WTC11 (cell line): ENCODE measurements at regions not wholly inside any gene's neighbourhood (a gene's known extent, or its start where the extent isn't known, plus 50 kb on each side); places are given as distances from the start of the nearest gene placed in this dataset.

Source experiments
- ATAC-seq: fragments of 200-7000 bp; cut with Tn5 transposase; 2 replicates; pipeline ENCODE4 v1.10.0; 2021; ENCODE audit warnings: mild to moderate bottlenecking, moderate library complexity
- CTCF ChIA-PET: fragments of 300-600 bp; sonication (Branson Sonifier 250); formaldehyde crosslinking; loops from one replicate; lab custom pipeline; 2021; ENCODE audit warnings: antibody characterized with exemption; lab: Charles Lee
- POLR2A ChIA-PET: fragments of 350-600 bp; sonication (Branson Sonifier 250); formaldehyde crosslinking; loops from one replicate; lab custom pipeline; 2021; ENCODE audit warnings: antibody characterized with exemption; lab: Charles Lee
- DNase-seq: peaks from one replicate; pipeline ENCODE4 v3.0.0; 2021; ENCODE audit warnings: low spot score
- H3K27ac Mint-ChIP-seq: 2 replicates; pipeline ENCODE4 v1.8.0; 2021; ENCODE audit warnings: mixed read lengths
- H3K27me3 Mint-ChIP-seq: 2 replicates; pipeline ENCODE4 v1.8.0; 2021; ENCODE audit warnings: low read depth, mild to moderate bottlenecking, moderate library complexity, mixed read lengths
- H3K36me3 Mint-ChIP-seq: 2 replicates; pipeline ENCODE4 v1.8.0; 2021; ENCODE audit warnings: mixed read lengths
- H3K4me1 Mint-ChIP-seq: 2 replicates; pipeline ENCODE4 v1.8.0; 2022; ENCODE audit warnings: mixed read lengths
- H3K4me3 Mint-ChIP-seq: 2 replicates; pipeline ENCODE4 v1.8.0; 2021; ENCODE audit warnings: mild to moderate bottlenecking, moderate library complexity, mixed read lengths
- H3K9me3 Mint-ChIP-seq: 2 replicates; pipeline ENCODE4 v1.8.0; 2021; ENCODE audit warnings: mixed read lengths
- ATF1 ChIP-seq: sonication (generic); formaldehyde crosslinking; IDR thresholded peaks from 2 replicates; pipeline ENCODE4 v1.8.1; 2023; ENCODE audit warnings: mild to moderate bottlenecking, moderate library complexity, missing genetic modification reagents
- E2F1 ChIP-seq: sonication (generic); formaldehyde crosslinking; IDR thresholded peaks from 2 replicates; pipeline ENCODE4 v1.8.0; 2022; ENCODE audit warnings: mild to moderate bottlenecking, missing genetic modification reagents
- ETV6 ChIP-seq: sonication (generic); formaldehyde crosslinking; IDR thresholded peaks from 2 replicates; pipeline ENCODE4 v1.8.1; 2022; ENCODE audit warnings: mild to moderate bottlenecking, missing genetic modification reagents
- GABPB1 ChIP-seq: sonication (generic); formaldehyde crosslinking; IDR thresholded peaks from 2 replicates; pipeline ENCODE4 v1.8.1; 2023; ENCODE audit warnings: mild to moderate bottlenecking, missing genetic modification reagents
- HMGXB4 ChIP-seq: sonication (generic); formaldehyde crosslinking; IDR thresholded peaks from 2 replicates; pipeline ENCODE4 v1.8.1; 2023; ENCODE audit warnings: mild to moderate bottlenecking, moderate library complexity, missing genetic modification reagents
- JUN ChIP-seq: sonication (generic); formaldehyde crosslinking; IDR thresholded peaks from 2 replicates; pipeline ENCODE4 v1.8.0; 2023; ENCODE audit warnings: mild to moderate bottlenecking, missing genetic modification reagents
- MXD4 ChIP-seq: fragments of 250-450 bp; sonication (Bioruptor Pico); IDR thresholded peaks from 2 replicates; pipeline ENCODE4 v1.8.0; 2021; ENCODE audit warnings: mild to moderate bottlenecking, moderate library complexity, borderline replicate concordance
- NR3C1 ChIP-seq: sonication (generic); formaldehyde crosslinking; conservative IDR thresholded peaks from 2 replicates; pipeline ENCODE4 v1.8.1; 2023; ENCODE audit warnings: low read depth, mild to moderate bottlenecking, missing genetic modification reagents
- PREB ChIP-seq: sonication (generic); formaldehyde crosslinking; IDR thresholded peaks from 2 replicates; pipeline ENCODE4 v1.8.1; 2022; ENCODE audit warnings: mild to moderate bottlenecking, missing genetic modification reagents, moderate library complexity, borderline replicate concordance
- SMAD4 ChIP-seq: sonication (generic); formaldehyde crosslinking; IDR thresholded peaks from 2 replicates; pipeline ENCODE4 v1.8.0; 2022; ENCODE audit warnings: mild to moderate bottlenecking, missing genetic modification reagents
- TEAD4 ChIP-seq: sonication (generic); formaldehyde crosslinking; IDR thresholded peaks from 2 replicates; pipeline ENCODE4 v1.8.0; 2022; ENCODE audit warnings: mild to moderate bottlenecking, missing genetic modification reagents
- USF1 ChIP-seq: sonication (generic); formaldehyde crosslinking; IDR thresholded peaks from 2 replicates; pipeline ENCODE4 v1.8.0; 2022; ENCODE audit warnings: mild to moderate bottlenecking, missing genetic modification reagents
- ZNF121 ChIP-seq: sonication (generic); formaldehyde crosslinking; IDR thresholded peaks from 2 replicates; pipeline ENCODE4 v1.8.0; 2023; ENCODE audit warnings: missing genetic modification reagents
- ZNF138 ChIP-seq: sonication (generic); formaldehyde crosslinking; conservative IDR thresholded peaks from 2 replicates; pipeline ENCODE4 v1.8.1; 2022; ENCODE audit warnings: mild to moderate bottlenecking, moderate library complexity, missing genetic modification reagents
- ZNF423 ChIP-seq: fragments of 250-450 bp; sonication (Bioruptor Pico); IDR thresholded peaks from 2 replicates; pipeline ENCODE4 v2.1.2; 2022; ENCODE audit warnings: mild to moderate bottlenecking, moderate library complexity
- ZNF425 ChIP-seq: fragments of 250-450 bp; sonication (Bioruptor Pico); conservative IDR thresholded peaks from 2 replicates; pipeline ENCODE4 v1.9.0; 2021; ENCODE audit warnings: mild to moderate bottlenecking

- ChIA-PET CTCF (interaction anchor here (0.7 to 1.9 kb wide), 5 partner anchors 31 to 125 kb away, joined by 3 to 9 read pairs (median 3); no protein-coding TSS in a partner anchor), POLR2A (no interaction called here)
- Mint-ChIP-seq H3K9me3 (peaks cover 5% of the 10 kb centered on the region), H3K4me3 (no peak overlapping the region)
- DNase-seq = no peak
- TF ChIP-seq MXD4 (no peak), ZNF138 (no peak), NR3C1 (CRISPR knock-in tag) (no peak), GABPB1 (CRISPR knock-in tag) (no peak), ZNF425 (CRISPR knock-in tag) (no peak), ATF1 (CRISPR knock-in tag) (no peak), ZNF121 (no peak), HMGXB4 (CRISPR knock-in tag) (no peak), PREB (CRISPR knock-in tag) (no peak), TEAD4 (CRISPR knock-in tag) (no peak)
- TF ChIP-seq, all 79 proteins: peak for 0
- Mint-ChIP-seq H3K27ac (no peak overlapping the region), H3K36me3 (no peaks in the 10 kb centered on the region; the same call in 1 of the 2 replicates), H3K27me3 (no peaks in the 10 kb centered on the region), H3K4me1 (peaks cover 35% of the 10 kb centered on the region)
- no peak for ATAC-seq
Measured at GRCh38 chr15:101122266-101122665, 129.6 kb downstream of the CHSY1 start.

GRCh38 chr15:101121511-101122090, 130.2 kb downstream of the CHSY1 start:
- POLR2A ChIA-PET = interaction anchor here (0.5 kb wide), 1 partner anchor 131 kb away, joined by 3 read pairs; the partner anchor contains the start of gene CHSY1

GRCh38 chr15:101120987-101121386, 130.9 kb downstream of the CHSY1 start:
- no peak overlapping the region for H3K27ac Mint-ChIP-seq
- peaks cover 5% of the 10 kb centered on the region for H3K9me3 Mint-ChIP-seq
- peaks cover 27% of the 10 kb centered on the region for H3K4me1 Mint-ChIP-seq
- no peaks in the 10 kb centered on the region for H3K36me3 Mint-ChIP-seq
- H3K4me3 Mint-ChIP-seq = no peak overlapping the region
- no peak for DNase-seq
- CTCF ChIA-PET = interaction anchor here (1.1 to 2.1 kb wide), 6 partner anchors 13 to 137 kb away, joined by 3 to 9 read pairs (median 4); no protein-coding TSS in a partner anchor
- ATAC-seq = no peak
- no peak for TF ChIP-seq USF1 (CRISPR knock-in tag)
- no peak for TF ChIP-seq SMAD4
- no peak for TF ChIP-seq ETV6 (CRISPR knock-in tag)
- TF ChIP-seq E2F1 (CRISPR knock-in tag) = no peak
- POLR2A ChIA-PET = interaction anchor here (0.5 kb wide), 1 partner anchor 131 kb away, joined by 3 read pairs; the partner anchor contains the start of gene CHSY1
- no peaks in the 10 kb centered on the region for H3K27me3 Mint-ChIP-seq

More at GRCh38 chr15:101121511-101122090, 130.2 kb downstream of the CHSY1 start:
- H3K4me3 Mint-ChIP-seq = no peak overlapping the region
- no peak overlapping the region for H3K27ac Mint-ChIP-seq
- DNase-seq (peak; percentile 71), ATAC-seq (peak; percentile 78)
- H3K36me3 Mint-ChIP-seq = no peaks in the 10 kb centered on the region
- H3K27me3 Mint-ChIP-seq = no peaks in the 10 kb centered on the region
- TF ChIP-seq JUN (CRISPR knock-in tag) = no peak
- peak; percentile 88 for TF ChIP-seq ZNF423 (CRISPR knock-in tag)
- CTCF ChIA-PET = interaction anchor here (0.7 to 2.1 kb wide), 8 partner anchors 12 to 136 kb away, joined by 3 to 9 read pairs (median 3); no protein-coding TSS in a partner anchor
- peaks cover 29% of the 10 kb centered on the region for H3K4me1 Mint-ChIP-seq
- H3K9me3 Mint-ChIP-seq = peaks cover 5% of the 10 kb centered on the region
